ENCODE measurements at regions not wholly inside any gene's neighbourhood (a gene's known extent, or its start where the extent isn't known, plus 50 kb on each side); places are given as distances from the start of the nearest gene placed in this dataset.
"Not testable (repeated sequence)": the region's sequence is repeated elsewhere in the genome, so short reads cannot be mapped to it uniquely, and the experiment has no call there.

DNA sequence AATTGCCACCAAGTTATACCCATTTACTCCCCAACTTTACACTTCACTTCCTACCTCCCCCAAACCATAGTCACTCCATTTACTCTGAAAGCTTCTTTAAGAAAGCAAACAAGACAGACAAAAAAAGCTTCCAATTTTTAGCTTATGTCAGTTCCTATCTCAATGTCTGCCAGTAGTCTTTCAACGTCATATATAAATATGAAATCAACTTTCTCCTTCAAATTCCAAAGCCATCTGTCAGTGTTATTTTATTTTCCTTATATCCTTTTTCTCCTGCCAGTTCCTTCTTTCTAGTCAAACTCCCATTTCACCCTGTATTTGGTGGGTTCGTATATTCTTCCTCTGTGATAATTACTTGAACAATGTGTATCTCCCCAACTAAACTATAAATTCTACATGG lies 85.8 kb upstream of the CMC1 start:
- H3K36me3 ChIP-seq, result no peaks in the 10 kb centered on the region
- H3K27ac ChIP-seq, result no peak overlapping the region
- H3K27me3 ChIP-seq (replicated peaks in 1 of 7), result no peaks in the 10 kb centered on the region
- H3K9me3 ChIP-seq, result peaks cover 0 to 37% (median 28%) of the 10 kb centered on the region in 8 donors
- WGBS, 5 donors, result 41 to 89% (median 82%) methylated on average over 2 of the region's 2 CpGs
- peaks cover 0 to 18% (median 9%) of the 10 kb centered on the region in 6 donors for H3K4me1 ChIP-seq
- intact Hi-C loops (cut with DNase I; ENCODE audit: low total_unique reads), result no loop called here
- H3K4me3 ChIP-seq, result no peak overlapping the region
- no peak for DNase-seq
- no peak for TF ChIP-seq POLR2A (IDR thresholded peaks at IDR 0.05)
- TF ChIP-seq CTCF (IDR thresholded peaks at IDR 0.05 in 8 of 11, conservative IDR thresholded peaks at IDR 0.05 in 3 of 11), result no peak
- TF ChIP-seq POLR2AphosphoS5 (IDR thresholded peaks at IDR 0.05), result no peak

- Histone ChIP-seq H3K9me3 (peaks cover 0 to 37% (median 28%) of the 10 kb centered on the region in 8 donors), H3K4me1 (peaks cover 0 to 11% (median 4%) of the 10 kb centered on the region in 6 donors)
- H3K4me3 ChIP-seq; H3K36me3 ChIP-seq; H3K27me3 ChIP-seq (replicated peaks in 1 of 7); H3K27ac ChIP-seq; intact Hi-C loops (cut with DNase I; ENCODE audit: low total_unique reads): not testable (repeated sequence)
- 89 to 96% (median 93%) methylated on average over 16 of the region's 16 CpGs for WGBS, 5 donors
- peak; percentile 51 for DNase-seq
These were observed 84.8 kb upstream of the CMC1 start for GRCh38 chr3:28156599-28156998.

DNA sequence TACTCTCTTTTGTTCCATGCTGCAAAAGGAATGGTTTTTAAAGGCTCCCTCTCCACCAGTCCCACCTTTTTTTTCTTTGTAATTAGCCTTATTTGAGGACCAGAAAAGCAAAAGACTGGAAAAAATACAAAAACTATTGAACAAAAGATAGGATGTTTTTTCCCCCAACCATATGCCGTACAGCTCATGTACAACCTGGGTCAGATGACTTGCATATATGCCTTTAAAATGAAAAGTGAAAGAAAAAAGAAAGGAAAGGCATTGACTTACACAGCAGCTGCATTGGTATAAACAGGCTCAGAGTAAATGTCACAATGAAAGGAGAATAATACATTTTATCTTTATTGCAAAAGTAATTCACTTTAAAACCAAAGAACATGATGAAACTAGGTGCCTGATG lies 69.5 kb upstream of the CMC1 start:
- peak overlapping the region in 2 of 8 donors; percentile 17 to 42 for H3K27ac ChIP-seq
- intact Hi-C loops (cut with DNase I; ENCODE audit: low total_unique reads), result no loop called here
- no peak for DNase-seq
- no peak for TF ChIP-seq POLR2A (IDR thresholded peaks at IDR 0.05)
- TF ChIP-seq POLR2AphosphoS5 (IDR thresholded peaks at IDR 0.05), result no peak
- TF ChIP-seq CTCF (IDR thresholded peaks at IDR 0.05 in 8 of 11, conservative IDR thresholded peaks at IDR 0.05 in 3 of 11), result no peak
- no peak overlapping the region for H3K4me3 ChIP-seq
- H3K9me3 ChIP-seq, result no peaks in the 10 kb centered on the region
- H3K27me3 ChIP-seq (replicated peaks in 1 of 7), result no peaks in the 10 kb centered on the region
- 17 to 23% (median 20%) methylated on average over 1 of the region's 1 CpG for WGBS, 5 donors
- H3K4me1 ChIP-seq, result peaks cover 0 to 13% (median 0%) of the 10 kb centered on the region in 6 donors
- no peaks in the 10 kb centered on the region for H3K36me3 ChIP-seq

DNA sequence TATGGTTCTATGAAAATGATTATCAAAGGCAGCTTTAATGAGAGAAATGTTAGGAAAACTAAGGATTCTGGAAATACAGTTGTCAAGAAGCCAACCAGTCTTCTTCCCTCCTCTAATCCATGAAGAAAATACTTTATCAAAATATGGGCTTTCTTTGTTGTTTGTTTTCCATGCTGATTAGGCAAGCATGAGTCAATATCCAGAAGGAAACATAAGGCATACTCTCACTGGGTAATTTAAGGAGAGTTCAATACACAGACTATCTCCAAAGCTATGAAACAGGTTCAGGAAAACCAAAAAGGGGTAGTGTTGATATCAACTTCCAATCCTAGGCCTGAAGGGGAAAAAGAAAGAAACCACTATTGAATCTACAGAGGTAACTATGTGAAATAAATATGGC lies 68.7 kb upstream of the CMC1 start:
- Histone ChIP-seq H3K9me3 (no peaks in the 10 kb centered on the region), H3K4me3 (no peak overlapping the region), H3K36me3 (no peaks in the 10 kb centered on the region), H3K27ac (no peak overlapping the region), H3K27me3 (replicated peaks in 1 of 7) (no peaks in the 10 kb centered on the region), H3K4me1 (peaks cover 0 to 13% (median 0%) of the 10 kb centered on the region in 6 donors)
- intact Hi-C loops (cut with DNase I; ENCODE audit: low total_unique reads), result no loop called here
- no peak for DNase-seq
- TF ChIP-seq CTCF (IDR thresholded peaks at IDR 0.05 in 8 of 11, conservative IDR thresholded peaks at IDR 0.05 in 3 of 11) (no peak), POLR2A (IDR thresholded peaks at IDR 0.05) (no peak), POLR2AphosphoS5 (IDR thresholded peaks at IDR 0.05) (no peak)

DNA sequence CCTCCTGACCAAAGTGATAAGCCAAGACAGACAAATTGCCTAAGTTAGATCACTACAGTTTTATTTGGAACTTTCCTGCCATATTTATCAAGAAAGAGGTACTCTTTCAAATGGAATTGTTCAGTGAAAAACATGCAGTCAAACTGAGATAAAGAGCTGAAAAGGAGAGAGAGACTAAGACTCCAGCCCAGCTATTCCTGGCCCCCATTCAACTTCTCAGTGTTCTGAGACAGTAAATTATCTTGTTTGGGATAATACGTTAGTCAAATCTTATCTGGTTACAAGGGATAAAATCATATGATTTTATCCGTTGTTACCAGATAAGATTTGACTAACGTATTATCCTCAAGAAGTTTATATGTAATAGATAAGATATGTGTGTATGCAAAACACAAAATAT lies 67.6 kb upstream of the CMC1 start:
- intact Hi-C loops (cut with DNase I; ENCODE audit: low total_unique reads), result no loop called here
- H3K27ac ChIP-seq, result no peak overlapping the region
- H3K27me3 ChIP-seq (replicated peaks in 1 of 7), result no peaks in the 10 kb centered on the region
- H3K9me3 ChIP-seq, result no peaks in the 10 kb centered on the region
- H3K36me3 ChIP-seq, result no peaks in the 10 kb centered on the region
- H3K4me3 ChIP-seq, result no peak overlapping the region
- 48 to 80% (median 79%) methylated on average over 3 of the region's 3 CpGs for WGBS, 5 donors
- DNase-seq, result no peak
- H3K4me1 ChIP-seq, result peaks cover 0 to 13% (median 0%) of the 10 kb centered on the region in 6 donors
- TF ChIP-seq POLR2AphosphoS5 (IDR thresholded peaks at IDR 0.05), result no peak
- no peak for TF ChIP-seq CTCF (IDR thresholded peaks at IDR 0.05 in 8 of 11, conservative IDR thresholded peaks at IDR 0.05 in 3 of 11)
- no peak for TF ChIP-seq POLR2A (IDR thresholded peaks at IDR 0.05)
